ENCODE measurements at regions not wholly inside any gene's neighbourhood (a gene's known extent, or its start where the extent isn't known, plus 50 kb on each side); places are given as distances from the start of the nearest gene placed in this dataset.

GRCh38 chr7:16345979-16346958 is 75.1 kb downstream of the CRPPA start:
- TF ChIP-seq POLR2AphosphoS5 (IDR thresholded peaks at IDR 0.05; ENCODE audit: low read depth) (no peak), EZH2phosphoT487 (IDR thresholded peaks at IDR 0.05; ENCODE audit: unreplicated experiment) (no peak), EZH2 (IDR thresholded peaks at IDR 0.05; ENCODE audit: low read depth, unreplicated experiment) (no peak)
- TF ChIP-seq, protein P1, sequence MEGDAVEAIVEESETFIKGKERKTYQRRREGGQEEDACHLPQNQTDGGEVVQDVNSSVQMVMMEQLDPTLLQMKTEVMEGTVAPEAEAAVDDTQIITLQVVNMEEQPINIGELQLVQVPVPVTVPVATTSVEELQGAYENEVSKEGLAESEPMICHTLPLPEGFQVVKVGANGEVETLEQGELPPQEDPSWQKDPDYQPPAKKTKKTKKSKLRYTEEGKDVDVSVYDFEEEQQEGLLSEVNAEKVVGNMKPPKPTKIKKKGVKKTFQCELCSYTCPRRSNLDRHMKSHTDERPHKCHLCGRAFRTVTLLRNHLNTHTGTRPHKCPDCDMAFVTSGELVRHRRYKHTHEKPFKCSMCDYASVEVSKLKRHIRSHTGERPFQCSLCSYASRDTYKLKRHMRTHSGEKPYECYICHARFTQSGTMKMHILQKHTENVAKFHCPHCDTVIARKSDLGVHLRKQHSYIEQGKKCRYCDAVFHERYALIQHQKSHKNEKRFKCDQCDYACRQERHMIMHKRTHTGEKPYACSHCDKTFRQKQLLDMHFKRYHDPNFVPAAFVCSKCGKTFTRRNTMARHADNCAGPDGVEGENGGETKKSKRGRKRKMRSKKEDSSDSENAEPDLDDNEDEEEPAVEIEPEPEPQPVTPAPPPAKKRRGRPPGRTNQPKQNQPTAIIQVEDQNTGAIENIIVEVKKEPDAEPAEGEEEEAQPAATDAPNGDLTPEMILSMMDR (conservative IDR thresholded peaks at IDR 0.05; ENCODE audit: low read depth in 2 of 2): no peak

Data from GM23338 (cell line).